ENCODE measurements at regions not wholly inside any gene's neighbourhood (a gene's known extent, or its start where the extent isn't known, plus 50 kb on each side); places are given as distances from the start of the nearest gene placed in this dataset.

- DNase-seq (ENCODE audit: low spot score): no peak
Measured at GRCh38 chr5:164027738-164028137, 522.3 kb downstream of the MAT2B start.

- no peak for DNase-seq (ENCODE audit: low spot score)
Measured at GRCh38 chr5:164038128-164038783, 532.8 kb downstream of the MAT2B start.

DNA sequence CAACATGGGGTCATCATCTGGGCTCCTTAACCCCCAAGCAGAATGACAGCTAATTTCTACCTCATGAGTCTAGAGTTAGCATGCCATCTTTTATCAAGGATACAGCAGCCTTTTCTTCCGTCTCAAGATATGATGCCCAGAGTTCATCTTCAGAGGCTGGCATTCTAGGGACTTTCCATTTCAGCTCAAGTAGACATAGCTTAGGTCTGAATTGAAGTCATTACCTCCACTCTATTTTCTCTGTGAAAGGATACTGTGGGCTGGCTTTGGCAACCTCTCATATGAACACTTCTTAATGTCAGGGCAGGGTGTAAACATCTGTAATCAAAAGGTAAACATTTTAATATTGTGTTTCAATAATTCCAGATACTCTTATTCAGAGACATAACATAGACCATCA, 535.7 kb downstream of the MAT2B start:
- no peak for DNase-seq (ENCODE audit: low spot score)

DNA sequence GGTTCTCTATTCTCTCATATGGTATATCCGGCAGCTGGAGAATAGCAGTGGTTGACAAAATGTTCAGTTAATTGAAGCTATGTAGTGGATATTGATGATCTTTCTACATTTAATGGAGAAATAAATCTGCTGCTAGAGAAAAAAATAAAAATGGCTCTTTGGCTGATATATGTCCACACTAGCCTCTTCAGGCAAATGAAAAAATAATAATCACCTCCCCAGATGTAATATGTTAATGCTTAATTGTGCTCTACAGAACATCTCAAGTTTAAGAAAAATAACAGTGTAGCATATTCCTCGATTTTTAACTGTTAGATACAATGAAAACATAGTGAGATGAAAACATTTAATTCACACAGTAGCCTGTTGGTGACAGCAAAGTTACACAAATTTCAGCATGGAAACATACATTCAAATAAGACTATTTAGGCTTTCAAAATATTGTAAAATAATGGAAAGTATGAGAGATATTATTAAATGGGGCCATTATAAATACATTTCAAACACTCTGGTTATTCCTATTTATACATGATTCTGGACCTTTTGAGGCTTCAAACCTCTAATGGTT, 543.0 kb downstream of the MAT2B start:
- DNase-seq (ENCODE audit: low spot score): no peak

- DNase-seq (ENCODE audit: low spot score): no peak
Measured at GRCh38 chr5:164051745-164052144, 546.3 kb downstream of the MAT2B start.

DNA sequence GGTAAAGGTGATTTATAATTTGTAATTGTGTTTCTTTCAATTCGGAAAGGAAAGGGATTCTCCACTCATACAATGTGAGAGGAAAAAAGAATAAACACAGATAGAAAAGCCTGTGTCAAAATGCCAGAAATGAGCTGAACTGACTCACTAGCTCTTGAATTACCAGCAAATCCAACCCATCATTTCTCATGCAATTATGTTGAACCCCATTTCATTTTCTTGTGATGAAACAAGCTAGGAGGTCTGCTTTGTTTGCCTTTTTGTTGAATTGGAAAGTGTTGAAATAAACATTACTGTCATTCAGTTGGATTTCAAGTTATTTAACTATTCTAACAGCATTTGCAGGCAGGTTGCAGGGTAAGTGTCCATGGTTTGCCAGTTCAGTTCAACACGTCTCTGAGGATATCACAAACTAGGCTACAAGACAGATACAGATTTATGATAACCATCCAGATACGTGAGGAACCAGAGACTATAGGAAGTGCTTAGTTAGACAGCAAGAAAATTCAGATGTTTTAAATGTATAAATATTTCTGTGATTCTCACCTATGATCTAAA, 547.2 kb downstream of the MAT2B start:
- no peak for DNase-seq (ENCODE audit: low spot score)

- DNase-seq (ENCODE audit: low spot score): no peak
Measured at GRCh38 chr5:164053123-164053522, 547.7 kb downstream of the MAT2B start.

DNA sequence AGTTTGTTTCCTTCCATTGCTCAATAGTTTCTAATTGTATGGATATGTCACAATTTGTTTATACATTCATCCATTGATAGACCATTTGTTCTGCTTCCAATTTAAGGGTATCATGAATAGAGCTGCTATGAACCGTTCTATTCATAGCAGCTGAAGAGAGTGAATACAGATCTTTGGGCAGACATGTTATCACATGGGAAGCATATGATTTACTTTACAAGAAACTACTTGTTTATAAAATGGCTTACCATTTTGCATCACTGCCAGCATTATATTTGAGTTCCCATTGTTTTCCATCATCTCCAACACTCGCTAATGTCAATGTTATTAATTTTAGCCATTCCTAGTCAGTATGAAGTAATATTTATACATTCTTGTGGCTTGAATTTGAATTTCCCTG, 549.0 kb downstream of the MAT2B start:
- no peak for DNase-seq (ENCODE audit: low spot score)

DNA sequence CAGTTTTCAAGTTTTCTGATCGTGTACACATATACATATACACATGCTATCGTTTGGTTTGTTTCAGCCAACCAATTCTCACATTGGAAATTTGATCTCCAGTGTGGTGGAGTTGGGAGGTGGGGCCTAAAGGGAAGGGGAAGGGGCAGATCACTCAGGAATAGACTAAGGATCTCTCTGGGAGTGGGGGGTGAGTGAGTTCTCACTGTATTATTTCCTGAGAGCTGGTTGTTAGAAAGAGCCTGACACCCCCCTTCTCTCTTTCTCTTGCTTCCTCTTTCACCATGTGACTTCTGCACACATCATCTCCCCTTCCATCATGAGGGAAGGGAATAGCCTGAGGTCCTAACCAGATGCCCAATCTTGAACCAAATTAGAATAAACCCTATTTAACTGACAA, 551.7 kb downstream of the MAT2B start:
- DNase-seq (ENCODE audit: low spot score): no peak

GRCh38 chr5:164058621-164059020, 553.2 kb downstream of the MAT2B start:
- no peak for DNase-seq (ENCODE audit: low spot score)

GRCh38 chr5:164059471-164059870, 554.1 kb downstream of the MAT2B start:
- no peak for DNase-seq (ENCODE audit: low spot score)

GRCh38 chr5:164060786-164061355, 555.5 kb downstream of the MAT2B start:
- no peak for DNase-seq (ENCODE audit: low spot score)

GRCh38 chr5:164062304-164062703, 556.9 kb downstream of the MAT2B start:
- DNase-seq (ENCODE audit: low spot score): no peak

DNA sequence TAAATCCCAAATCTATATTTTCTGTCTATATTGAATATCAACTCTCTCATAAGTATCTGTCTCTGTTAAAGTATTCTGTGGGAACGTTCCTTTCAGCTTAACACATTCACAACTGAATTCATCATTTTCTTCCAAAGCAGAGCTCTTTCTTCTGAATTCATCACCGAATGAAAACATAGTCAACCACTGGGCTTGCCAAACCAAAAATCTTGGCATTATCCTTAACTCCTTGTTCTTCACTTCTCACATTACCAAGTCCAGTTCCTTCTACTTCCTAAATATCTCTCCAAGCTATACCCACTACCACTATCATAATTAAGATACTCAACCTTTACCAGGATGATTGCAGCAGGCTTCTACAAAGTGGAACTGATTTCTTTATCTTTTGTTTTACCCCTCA, 559.8 kb downstream of the MAT2B start:
- no peak for DNase-seq (ENCODE audit: low spot score)

DNA sequence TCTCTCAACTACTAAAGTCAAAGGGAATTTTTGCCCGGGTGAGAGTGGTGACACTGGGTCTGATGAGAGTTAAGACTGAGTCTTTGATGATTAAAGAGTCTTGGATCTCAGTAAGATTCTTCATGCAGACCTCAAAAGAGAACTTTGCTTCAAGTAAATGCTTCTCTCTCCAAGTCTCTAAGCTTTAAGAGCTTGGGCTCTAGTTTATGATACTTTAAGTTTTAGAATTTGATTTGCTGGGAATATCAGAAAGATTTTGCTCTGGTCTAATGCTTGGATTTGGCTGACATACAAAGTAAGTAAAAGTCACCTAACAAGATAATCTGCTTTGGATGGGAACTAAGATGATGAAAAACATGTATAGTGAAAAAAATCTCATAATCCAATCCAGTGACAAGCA, 566.3 kb downstream of the MAT2B start:
- DNase-seq (ENCODE audit: low spot score): no peak

- DNase-seq (ENCODE audit: low spot score): no peak
Measured at GRCh38 chr5:164073081-164073480, 567.7 kb downstream of the MAT2B start.

DNA sequence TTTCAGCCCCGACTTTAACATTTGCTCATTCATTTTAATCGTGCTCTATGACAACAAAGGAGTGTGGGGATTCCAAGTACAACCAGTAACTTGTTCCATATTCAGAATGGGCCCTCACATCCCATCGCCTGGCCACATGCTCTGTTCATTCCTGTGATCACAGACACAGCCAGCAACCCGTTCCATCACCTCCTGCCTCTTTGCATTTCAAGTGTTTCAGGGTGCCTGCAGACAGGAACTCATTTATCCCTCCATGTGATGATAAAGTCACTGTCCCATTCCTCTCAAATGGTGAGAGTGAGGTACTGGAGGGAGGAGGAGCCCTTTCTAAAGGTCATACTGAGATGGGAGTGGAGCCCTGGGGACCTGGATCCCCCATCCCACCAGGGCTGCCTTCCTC, 571.1 kb downstream of the MAT2B start:
- DNase-seq (ENCODE audit: low spot score): no peak

DNA sequence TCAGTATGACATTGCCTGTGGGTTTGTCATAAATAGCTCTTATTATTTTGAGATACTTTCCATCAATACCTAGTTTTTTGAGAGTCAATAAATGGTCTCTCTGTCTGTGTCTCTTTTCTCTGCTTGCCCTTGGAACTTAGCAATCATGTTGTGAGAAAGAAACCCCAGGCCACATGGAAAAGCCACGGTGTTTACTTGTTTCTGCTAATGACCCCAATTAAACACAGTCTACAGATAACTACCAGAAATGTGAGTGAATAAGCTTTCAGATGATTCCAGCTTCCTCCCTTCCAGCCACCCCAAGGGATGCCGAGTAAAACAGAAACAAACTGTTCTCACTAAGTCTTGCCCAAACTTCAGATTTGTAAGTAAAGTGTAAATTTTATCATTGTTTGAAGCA, 584.9 kb downstream of the MAT2B start:
- DNase-seq (ENCODE audit: low spot score): no peak

DNA sequence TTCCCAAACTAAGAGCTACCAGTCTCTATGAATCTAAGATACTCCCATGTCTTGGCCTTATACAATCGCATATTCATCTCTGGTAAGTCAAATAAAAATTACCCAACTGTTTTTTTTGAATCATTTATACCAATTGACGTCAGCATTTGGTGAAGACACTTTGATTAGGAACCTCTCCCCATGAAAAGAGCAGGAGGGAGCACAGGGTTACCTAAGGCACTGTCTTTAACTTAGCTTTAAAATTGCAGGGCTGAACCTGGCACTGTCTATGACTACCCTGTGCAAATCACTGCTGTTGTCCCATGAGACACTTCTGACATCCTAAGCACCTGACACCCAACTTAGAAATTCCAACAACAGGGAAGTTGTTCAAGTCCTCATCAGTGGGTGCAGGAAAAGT, 586.4 kb downstream of the MAT2B start:
- no peak for DNase-seq (ENCODE audit: low spot score)

- DNase-seq (ENCODE audit: low spot score): no peak
Measured at GRCh38 chr5:164094291-164094690, 588.9 kb downstream of the MAT2B start.

DNA sequence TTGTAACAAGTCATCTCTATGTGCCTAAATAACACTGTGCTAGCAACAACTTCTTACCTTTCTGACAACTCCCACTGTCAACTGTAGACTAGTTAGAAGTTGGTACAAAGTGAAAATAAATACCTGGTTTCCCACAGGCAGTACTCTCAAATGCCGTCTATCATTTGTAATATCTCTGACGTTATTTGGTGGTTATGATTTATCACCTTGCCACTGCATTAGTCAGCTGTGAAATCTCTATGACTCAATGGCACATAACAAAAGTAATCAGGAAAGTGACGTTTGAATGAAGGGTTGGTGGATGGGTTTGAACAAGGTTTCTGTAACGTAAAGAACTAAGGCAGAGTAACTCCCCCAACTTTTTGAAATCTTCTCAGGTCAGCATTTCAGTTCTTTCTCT, 592.3 kb downstream of the MAT2B start:
- DNase-seq (ENCODE audit: low spot score): no peak

DNA sequence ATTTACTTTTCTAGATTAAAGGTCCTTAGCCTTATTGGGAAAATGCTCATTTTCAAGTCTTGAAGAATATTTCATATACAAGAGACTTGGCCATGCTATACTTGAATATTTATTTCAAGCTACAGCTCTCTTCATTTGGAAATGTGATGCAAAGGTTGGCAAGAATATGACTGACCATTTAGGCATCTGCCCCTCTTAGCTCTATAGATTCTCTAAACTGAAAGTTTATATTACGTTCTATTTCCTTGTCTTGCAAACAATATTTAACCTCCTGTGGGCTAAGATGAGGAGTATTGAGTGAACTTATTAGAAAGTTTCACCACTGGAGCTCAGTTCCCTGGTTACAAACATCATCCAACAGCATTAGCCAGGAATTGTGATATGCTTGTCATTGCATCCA, 593.1 kb downstream of the MAT2B start:
- no peak for DNase-seq (ENCODE audit: low spot score)

- DNase-seq (ENCODE audit: low spot score): no peak
Measured at GRCh38 chr5:164098979-164099378, 593.6 kb downstream of the MAT2B start.

GRCh38 chr5:164115420-164115819, 610.0 kb downstream of the MAT2B start:
- no peak for DNase-seq (ENCODE audit: low spot score)

All from HuH-7.5 (cell line).